A204.1 (cell line): ENCODE measurements at regions not wholly inside any gene's neighbourhood (a gene's known extent, or its start where the extent isn't known, plus 50 kb on each side); places are given as distances from the start of the nearest gene placed in this dataset.
"Not testable (repeated sequence)": the region's sequence is repeated elsewhere in the genome, so short reads cannot be mapped to it uniquely, and the experiment has no call there.

Source experiments
- FAIRE-seq: peaks from 2 replicates; lab custom pipeline; 2012; peaks lifted over from hg19 to GRCh38; lab: Jason Lieb, UNC

GRCh38 chr2:53200072-53200471 lies 567.5 kb upstream of the CHAC2 start:
- FAIRE-seq = no peak

GRCh38 chr2:53188851-53189510 lies 578.6 kb upstream of the CHAC2 start:
- no peak for FAIRE-seq

GRCh38 chr2:53183581-53183980 lies 584.0 kb upstream of the CHAC2 start:
- FAIRE-seq = no peak

- no peak for FAIRE-seq
Observed at GRCh38 chr2:53182601-53183000, 585.0 kb upstream of the CHAC2 start.

DNA sequence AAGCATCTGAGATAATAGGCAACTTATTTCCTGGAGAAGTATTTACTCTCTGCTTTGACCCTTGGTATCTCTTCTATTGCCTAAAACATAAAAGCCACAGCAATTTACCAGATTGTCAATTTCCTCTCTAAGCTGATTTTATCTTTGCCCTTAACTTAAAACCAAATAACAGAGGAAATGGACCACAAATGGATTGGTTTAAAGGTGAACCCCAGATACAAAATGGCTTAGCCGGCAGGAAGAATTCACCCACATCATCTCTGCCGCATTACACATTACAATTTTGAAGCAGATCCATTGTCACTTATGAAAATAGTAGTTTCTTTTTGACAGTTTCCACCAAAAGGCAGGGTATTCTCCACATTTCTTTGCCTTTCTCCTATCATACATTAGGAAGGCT lies 585.8 kb upstream of the CHAC2 start:
- FAIRE-seq = no peak

DNA sequence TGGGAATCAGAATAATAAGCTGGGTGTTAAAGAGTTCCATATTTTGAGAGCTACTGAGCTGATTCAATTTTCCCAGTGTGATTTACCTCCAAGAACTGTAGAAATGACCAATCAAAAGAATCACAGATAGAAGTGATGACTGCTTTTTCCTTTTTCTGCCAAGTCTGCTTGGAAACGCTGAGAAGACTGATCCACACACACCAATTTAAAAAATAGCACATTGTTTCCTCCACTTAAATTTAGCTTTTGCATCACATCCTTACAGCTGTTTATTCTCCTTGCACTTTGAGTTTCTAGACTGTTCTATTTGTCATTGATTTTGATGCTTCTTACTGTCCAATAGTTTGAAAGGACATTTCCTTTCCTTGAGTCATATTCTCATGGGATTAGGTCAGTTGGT lies 590.3 kb upstream of the CHAC2 start:
- FAIRE-seq = no peak

DNA sequence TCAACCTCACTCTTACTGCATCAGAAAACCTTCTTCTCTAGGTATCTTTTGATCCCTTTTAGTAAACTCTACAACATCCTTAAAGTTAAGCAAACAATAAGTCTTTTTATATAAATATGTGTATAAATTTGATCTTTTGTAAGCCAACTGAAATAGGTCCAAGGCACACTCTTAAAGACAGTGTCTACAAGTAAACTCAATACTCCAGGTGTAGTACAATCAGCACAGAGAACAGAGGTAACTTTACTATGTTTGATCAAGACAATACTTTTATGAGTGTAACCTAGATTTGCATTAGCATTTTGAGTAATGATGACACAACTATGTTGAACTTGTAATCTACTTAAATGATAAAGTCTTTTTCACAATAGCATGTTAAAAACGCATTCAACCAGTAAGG lies 593.1 kb upstream of the CHAC2 start:
- no peak for FAIRE-seq

GRCh38 chr2:53173698-53174455 lies 593.7 kb upstream of the CHAC2 start:
- FAIRE-seq = no peak

- no peak for FAIRE-seq
Observed at GRCh38 chr2:53173091-53173490, 594.5 kb upstream of the CHAC2 start.

GRCh38 chr2:53170466-53170865 lies 597.1 kb upstream of the CHAC2 start:
- no peak for FAIRE-seq

- no peak for FAIRE-seq
Observed at GRCh38 chr2:53167227-53167626, 600.4 kb upstream of the CHAC2 start.

- FAIRE-seq = no peak
Observed at GRCh38 chr2:53150146-53150545, 617.5 kb upstream of the CHAC2 start.

- no peak for FAIRE-seq
Observed at GRCh38 chr2:53148221-53148620, 619.4 kb upstream of the CHAC2 start.

DNA sequence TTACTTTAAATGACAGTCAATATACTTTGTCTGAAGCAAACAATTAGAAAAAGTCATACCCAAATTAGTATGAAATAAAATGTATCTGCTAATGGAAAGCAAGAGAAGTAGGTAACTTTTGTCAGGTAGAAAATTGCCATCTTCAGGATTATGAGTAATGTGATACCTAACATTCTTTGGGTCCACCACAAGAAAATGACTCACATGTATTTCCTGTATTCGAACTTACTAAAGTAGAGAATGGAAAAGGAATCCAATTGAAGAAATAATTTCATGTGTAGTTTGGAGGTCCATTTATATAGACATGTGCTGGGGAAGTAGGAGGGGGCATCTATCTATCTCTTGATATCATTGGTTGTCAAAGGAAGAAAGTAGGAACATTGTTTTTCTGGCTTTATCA lies 636.2 kb upstream of the CHAC2 start:
- no peak for FAIRE-seq

DNA sequence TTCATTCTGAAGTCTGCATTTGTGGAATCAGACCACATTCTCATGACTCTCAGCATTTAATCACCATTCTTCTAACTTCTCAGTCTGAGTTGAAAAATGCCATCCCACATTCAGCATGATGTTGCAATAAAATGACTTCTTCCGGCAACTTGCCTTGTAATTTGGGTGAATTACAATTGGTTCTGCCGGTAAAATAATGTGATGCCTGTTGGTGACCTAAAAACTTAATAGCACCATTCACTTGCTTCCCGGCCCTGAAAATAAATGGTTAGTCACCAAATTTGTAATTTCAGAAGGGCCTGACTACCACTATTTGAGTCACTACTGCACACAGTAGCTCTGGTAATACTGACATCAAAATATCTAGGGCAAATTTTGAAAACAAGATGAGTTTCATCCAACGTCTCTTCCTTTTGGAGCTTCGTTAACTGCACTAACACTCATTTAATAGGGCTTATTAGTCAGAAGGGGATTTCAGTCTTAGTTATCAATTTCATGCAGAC lies 637.1 kb upstream of the CHAC2 start:
- FAIRE-seq = no peak

DNA sequence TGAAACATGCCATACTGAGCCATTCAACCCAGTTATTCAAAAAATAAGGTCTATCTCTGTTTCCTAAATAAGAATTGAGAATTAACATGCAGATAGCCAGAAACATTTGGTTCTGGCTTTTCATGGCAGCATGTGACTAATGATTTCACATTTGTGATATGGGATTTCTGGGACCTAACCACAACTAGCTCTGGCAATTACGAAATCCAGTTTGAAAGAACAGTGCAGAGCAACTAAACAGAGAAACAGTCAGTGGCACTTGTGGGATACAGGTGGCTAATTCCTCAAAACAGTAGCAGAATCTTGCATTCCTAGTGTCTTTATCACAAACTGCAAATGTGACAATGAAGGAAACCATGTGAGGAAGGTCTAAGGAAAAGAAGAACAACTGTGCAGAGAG lies 637.8 kb upstream of the CHAC2 start:
- no peak for FAIRE-seq

GRCh38 chr2:53127061-53127650 lies 640.4 kb upstream of the CHAC2 start:
- FAIRE-seq = no peak

DNA sequence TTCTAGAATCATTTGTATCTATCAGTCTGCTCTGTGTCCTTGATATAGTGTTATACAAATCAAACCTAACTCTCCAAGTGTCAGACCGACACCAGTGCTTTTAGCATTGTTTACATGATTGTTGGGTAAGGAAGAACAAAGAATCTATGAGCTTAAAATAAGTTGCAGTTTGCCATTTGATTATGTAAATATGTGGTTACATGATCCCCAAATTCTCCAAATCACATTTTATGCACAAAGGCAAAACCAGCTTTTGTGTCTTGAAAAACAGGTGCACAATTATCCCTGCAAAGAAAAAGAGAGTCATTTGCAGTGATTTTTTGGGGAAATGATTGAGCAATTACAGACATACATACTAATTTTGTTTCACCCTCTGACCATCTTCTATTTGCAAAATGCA lies 652.6 kb upstream of the CHAC2 start:
- no peak for FAIRE-seq

DNA sequence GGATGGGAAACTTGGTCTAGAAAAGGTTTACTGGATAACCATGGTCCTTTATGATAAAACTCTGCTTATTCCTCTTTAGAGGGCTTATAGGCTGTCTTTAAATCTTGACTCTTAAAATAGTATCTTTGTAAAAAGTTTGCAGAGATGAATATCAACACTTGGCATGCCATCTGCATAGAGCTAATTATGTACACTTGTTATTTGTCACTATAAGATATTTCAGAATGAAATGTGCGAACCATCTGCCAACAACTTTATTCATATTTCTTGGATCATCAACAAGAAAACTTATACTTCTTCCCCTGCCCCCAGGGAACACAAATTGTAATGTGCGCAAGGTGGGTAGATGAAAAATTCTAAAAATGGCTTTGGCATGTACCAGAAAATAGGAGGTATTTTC lies 653.0 kb upstream of the CHAC2 start:
- FAIRE-seq = no peak

GRCh38 chr2:53112408-53112807 lies 655.2 kb upstream of the CHAC2 start:
- FAIRE-seq = not testable (repeated sequence)

DNA sequence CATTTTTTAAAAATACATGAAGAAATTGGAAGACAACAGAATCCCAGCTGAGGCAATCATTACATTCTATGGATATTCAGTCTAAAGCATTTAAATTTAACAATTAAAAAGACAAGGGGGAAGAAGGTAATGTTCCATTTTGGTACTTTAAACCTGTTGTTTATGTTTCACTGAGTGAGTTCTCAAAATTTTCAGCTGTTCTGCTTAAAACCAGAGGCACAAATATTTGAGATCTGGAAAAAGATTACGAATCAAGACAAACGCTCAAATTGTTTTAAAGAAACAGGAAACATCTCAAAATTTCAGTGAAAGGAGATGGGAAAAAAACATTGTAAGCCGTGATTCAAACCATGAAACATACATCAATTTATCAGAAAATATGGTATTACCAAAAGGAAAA lies 656.2 kb upstream of the CHAC2 start:
- no peak for FAIRE-seq

DNA sequence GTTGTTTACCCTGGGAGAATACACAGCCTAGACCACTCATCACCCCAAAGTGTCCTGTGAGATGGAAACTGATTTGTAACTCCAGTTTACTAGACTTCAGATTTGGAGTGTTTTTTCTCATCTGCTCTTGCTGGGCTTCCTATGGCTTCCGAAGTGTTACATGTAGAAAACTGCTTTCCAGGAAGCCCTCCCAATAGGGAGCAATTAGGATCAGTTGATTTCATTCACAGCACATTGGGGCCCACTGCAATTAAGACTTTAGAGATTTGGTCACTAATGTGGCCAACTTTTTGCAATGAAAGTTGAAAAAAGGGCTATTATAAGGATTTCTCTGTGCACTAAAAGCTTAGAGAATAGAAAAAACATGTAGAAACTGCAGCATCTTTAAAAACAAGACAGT lies 656.6 kb upstream of the CHAC2 start:
- FAIRE-seq = no peak

- FAIRE-seq = no peak
Observed at GRCh38 chr2:53108246-53108645, 659.4 kb upstream of the CHAC2 start.

DNA sequence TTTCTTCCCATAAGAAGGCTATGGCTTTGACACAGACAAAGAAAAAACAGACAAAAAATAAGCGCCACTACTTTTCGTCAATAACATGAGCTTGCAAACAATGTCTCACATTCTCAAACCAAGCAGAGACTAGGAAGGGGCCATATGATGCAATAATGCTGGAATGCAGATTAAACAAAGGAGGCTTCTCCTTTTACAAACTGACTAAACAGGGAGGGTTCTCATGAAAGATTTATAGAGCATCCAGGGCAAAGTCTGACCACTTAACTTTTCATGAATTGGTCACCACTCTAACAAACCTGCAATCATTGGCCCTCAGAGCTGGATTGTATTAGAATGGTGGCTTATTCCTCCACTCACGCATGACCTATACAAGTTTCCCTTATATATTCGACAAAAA lies 663.3 kb upstream of the CHAC2 start:
- FAIRE-seq = no peak
